ENCODE measurements at regions not wholly inside any gene's neighbourhood (a gene's known extent, or its start where the extent isn't known, plus 50 kb on each side); places are given as distances from the start of the nearest gene placed in this dataset.

- no peak for DNase-seq
- no CpG with 5 or more reads among the region's 4 CpGs for WGBS (ENCODE audit: extremely low coverage, insufficient read length, low lambda C conversion rate)
- TF ChIP-seq CTCF (conservative IDR thresholded peaks at IDR 0.05) = peak; percentile 69
- Histone ChIP-seq H2AFZ (ENCODE audit: low read length) (no peak overlapping the region), H3K56ac (ENCODE audit: insufficient read length, low read depth, low read length) (no peak overlapping the region), H4K20me1 (ENCODE audit: control insufficient read depth, insufficient read depth, insufficient read length) (no peaks in the 10 kb centered on the region), H3K9me3 (ENCODE audit: control insufficient read depth, low read depth, low read length) (no peaks in the 10 kb centered on the region), H3T11ph (ENCODE audit: low read length) (no peak overlapping the region), H4K91ac (ENCODE audit: insufficient read length, low read depth, low read length) (no peak overlapping the region), H4K5ac (ENCODE audit: insufficient read length, low read depth, low read length) (no peak overlapping the region), H2BK20ac (ENCODE audit: low read depth, low read length, poor library complexity, severe bottlenecking) (no peak overlapping the region), H3K79me2 (ENCODE audit: insufficient read depth, low read length) (no peaks in the 10 kb centered on the region), H2BK120ac (ENCODE audit: low read depth, low read length, poor library complexity, severe bottlenecking) (no peak overlapping the region), H4K8ac (replicated peaks; ENCODE audit: insufficient read length, low read depth, low read length) (no peak overlapping the region), H3K18ac (ENCODE audit: insufficient read length, low read depth, low read length) (no peak overlapping the region), H2BK12ac (ENCODE audit: insufficient read length, low read depth, low read length) (no peak overlapping the region), H3K14ac (ENCODE audit: insufficient read depth, low read length) (no peak overlapping the region), H3K23ac (ENCODE audit: insufficient read length, low read depth, low read length) (no peak overlapping the region), H3K23me2 (ENCODE audit: insufficient read length, low read depth, low read length, poor library complexity, severe bottlenecking) (no peaks in the 10 kb centered on the region), H3K4me1 (ENCODE audit: insufficient read depth, low read length) (no peaks in the 10 kb centered on the region), H2AK5ac (ENCODE audit: insufficient read length, low read length) (no peak overlapping the region), H2BK15ac (ENCODE audit: low read depth, low read length) (no peak overlapping the region), H3K9ac (ENCODE audit: extremely low read depth, insufficient read length, low read length) (no peak overlapping the region), H2BK5ac (ENCODE audit: insufficient read length, low read length) (no peak overlapping the region), H3K4me2 (ENCODE audit: insufficient read depth, insufficient read length, low read length) (no peak overlapping the region), H3K79me1 (ENCODE audit: insufficient read depth, low read depth, low read length, poor library complexity, severe bottlenecking) (no peaks in the 10 kb centered on the region), H3K27ac (ENCODE audit: insufficient read length, low read depth, low read length) (no peak overlapping the region), H3K4ac (ENCODE audit: low read depth, low read length) (no peak overlapping the region), H3K27me3 (ENCODE audit: insufficient read depth, low read length) (no peaks in the 10 kb centered on the region)
- no peaks in the 10 kb centered on the region for H3K9me3 Mint-ChIP-seq
- H3K36me3 Mint-ChIP-seq (ENCODE audit: insufficient read depth in 1 of 3, low read depth in 3 of 3) = no peaks in the 10 kb centered on the region
- H3K4me1 Mint-ChIP-seq = peaks cover 2 to 4% of the 10 kb centered on the region in 2 experiments; a peak in 2 of 4 replicates
- H3K27ac Mint-ChIP-seq = peak overlapping the region in 1 of 3 experiments; percentile 76; a peak in 1 of 7 replicates
- H3K27me3 Mint-ChIP-seq (ENCODE audit: low read depth) = no peaks in the 10 kb centered on the region
- H3K4me3 Mint-ChIP-seq = no peak overlapping the region
These were observed 150.2 kb downstream of the TANC2 start for GRCh38 chr17:63116228-63116627.
